ENCODE measurements at regions not wholly inside any gene's neighbourhood (a gene's known extent, or its start where the extent isn't known, plus 50 kb on each side); places are given as distances from the start of the nearest gene placed in this dataset.

DNA sequence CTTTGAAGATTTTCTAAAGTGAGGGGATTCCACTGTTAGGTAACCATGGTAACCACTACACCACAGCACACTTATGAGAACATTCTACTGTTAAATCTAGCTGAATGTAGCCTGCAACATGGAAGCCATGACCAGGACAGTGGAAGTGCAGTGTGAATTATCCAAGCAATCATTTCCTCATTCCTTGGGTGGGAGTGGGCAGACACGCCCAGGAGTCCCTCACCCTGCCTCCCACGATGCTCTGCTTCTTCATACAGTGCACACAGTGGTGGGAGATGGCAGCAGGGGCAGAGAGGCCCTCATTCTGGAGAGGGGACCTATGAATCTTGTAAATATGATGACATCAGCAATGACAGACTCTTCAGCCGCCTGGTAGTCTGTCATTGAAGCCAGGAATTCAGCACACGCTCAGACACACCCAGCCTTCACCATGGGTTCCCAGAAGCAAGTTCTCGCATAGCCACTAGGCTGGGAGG lies 70.1 kb upstream of the HOXC13 start:
- TF ChIP-seq CTCF (IDR thresholded peaks at IDR 0.05) = no peak
- TF ChIP-seq EZH2 (IDR thresholded peaks at IDR 0.05) = no peak

Data from neural progenitor cell (in vitro differentiated cells).